Ovary (tissue), 3 donors: ENCODE measurements at regions not wholly inside any gene's neighbourhood (a gene's known extent, or its start where the extent isn't known, plus 50 kb on each side); places are given as distances from the start of the nearest gene placed in this dataset.

Experiments used
- CTCF ChIP-seq, 3 donors: fragments of 450-650 bp in 2 of 3; fragments of 200-600 bp in 1 of 3; IDR thresholded peaks; one replicate each; pipeline versions ENCODE4 v1.5.1 to v1.8.0; 2016 to 2022; ENCODE audit warnings: antibody characterized with exemption in 3 of 3, mild to moderate bottlenecking in 1 of 3
- POLR2A ChIP-seq: fragments of 450-650 bp; IDR thresholded peaks from one replicate; pipeline ENCODE4 v1.6.1; 2017; ENCODE audit warnings: antibody characterized with exemption, mild to moderate bottlenecking, moderate library complexity
- donor health status: DM: no; HTN: no; CAD: no.

GRCh38 chr5:82610686-82611085 is 332.5 kb upstream of the RPS23 start:
- no peak for TF ChIP-seq CTCF (IDR thresholded peaks at IDR 0.05)
- TF ChIP-seq POLR2A, result no peak
